HCT116 (cell line): ENCODE measurements at regions not wholly inside any gene's neighbourhood (a gene's known extent, or its start where the extent isn't known, plus 50 kb on each side); places are given as distances from the start of the nearest gene placed in this dataset.

ENCODE experiments used
- ATAC-seq: fragments of 200-7000 bp; cut with Tn5 transposase; 2 replicates; pipeline ENCODE4 v1.9.1; 2020; ENCODE audit warnings: mild to moderate bottlenecking, moderate library complexity
- BruUV-seq: library from RNA; stranded (reverse); fragments of 400-500 nt; replicated peaks from 2 replicates; lab custom pipeline; 2021; lab: Mats Ljungman, UMichigan
- CTCF ChIA-PET: fragments of 300-600 bp; sonication (Branson Sonifier 250); formaldehyde crosslinking; loops from one replicate; lab custom pipeline; 2021; ENCODE audit warnings: antibody characterized with exemption; lab: Charles Lee
- POLR2A ChIA-PET: fragments of 300-600, 350-600 bp; sonication (Branson Sonifier 250); formaldehyde crosslinking; loops from one replicate; lab custom pipeline; 2021; ENCODE audit warnings: antibody characterized with exemption; lab: Charles Lee
- RAD21 ChIA-PET, 2 experiments: fragments of 300-600 bp; sonication (Branson Sonifier 250); formaldehyde crosslinking; loops; one replicate each; lab custom pipeline; 2023; ENCODE audit warnings: low total read pairs in 2 of 2; ENCODE audit not compliant: uncharacterized antibody in 2 of 2, unreplicated experiment in 2 of 2, low non-redundant PET in 1 of 2; lab: Charles Lee
- DNase-seq: peaks from one replicate; pipeline ENCODE4 v3.0.0-alpha.2; 2010; ENCODE audit warnings: low read depth, low spot score
- H2AFZ ChIP-seq: fragments of 200-600 bp; shearing (Covaris generic), sonication (generic); 2 replicates; pipeline ENCODE4 v1.6.1; 2017; ENCODE audit warnings: low read depth, mixed run types, mixed read lengths, antibody characterized with exemption, low read length; ENCODE audit not compliant: poor library complexity, severe bottlenecking
- H3K27ac ChIP-seq: 2 replicates; pipeline ENCODE4 v1.5.1; 2012; ENCODE audit warnings: low read depth, low read length
- H3K27me3 ChIP-seq: fragments of 200-600 bp; sonication (generic); 2 replicates; pipeline ENCODE4 v1.6.1; 2016; ENCODE audit warnings: mixed run types, low read length, mixed read lengths; ENCODE audit not compliant: insufficient read depth
- H3K36me3 ChIP-seq, 2 experiments: fragments of 200-500 bp in 1 of 2; fragments of 200-600 bp in 1 of 2; sonication (Bioruptor generic) in 1 of 2; sonication (generic) in 1 of 2; 2 replicates each; pipeline versions ENCODE4 v1.5.1 to v1.6.1; 2014 to 2016; ENCODE audit warnings: low read length in 2 of 2, inconsistent platforms in 1 of 2, mixed read lengths in 1 of 2, mixed run types in 1 of 2; ENCODE audit not compliant: insufficient read depth in 2 of 2, control insufficient read depth in 1 of 2
- H3K4me1 ChIP-seq, 2 experiments: fragments of 200-600 bp in 1 of 2; sonication (generic) in 1 of 2; 2 replicates each; pipeline versions ENCODE4 v1.5.1 to v1.6.1; 2012 to 2017; ENCODE audit warnings: low read length in 2 of 2, inconsistent platforms in 1 of 2, mild to moderate bottlenecking in 1 of 2, mixed read lengths in 1 of 2, mixed run types in 1 of 2, moderate library complexity in 1 of 2; ENCODE audit not compliant: insufficient read depth in 2 of 2, control insufficient read depth in 1 of 2
- H3K4me2 ChIP-seq: fragments of 200-600 bp; sonication (generic); 2 replicates; pipeline ENCODE4 v1.6.1; 2017; ENCODE audit warnings: mixed run types, low read length, mixed read lengths
- H3K4me3 ChIP-seq, 2 experiments: fragments of 200-600 bp in 1 of 2; sonication (generic) in 1 of 2; replicated peaks in 1 of 2; 2 replicates each; pipeline ENCODE4 v1.5.1; 2011 to 2016; ENCODE audit warnings: low read length in 2 of 2, control low read depth in 1 of 2, low read depth in 1 of 2, mild to moderate bottlenecking in 1 of 2, mixed read lengths in 1 of 2, mixed run types in 1 of 2
- H3K79me2 ChIP-seq: fragments of 200-600 bp; sonication (generic); 2 replicates; pipeline ENCODE4 v1.6.1; 2017; ENCODE audit warnings: mild to moderate bottlenecking, mixed run types, low read length, moderate library complexity, mixed read lengths; ENCODE audit not compliant: insufficient read depth
- H3K9ac ChIP-seq: fragments of 200-600 bp; sonication (generic); 2 replicates; pipeline ENCODE4 v1.6.1; 2016; ENCODE audit warnings: low read length, mixed read lengths
- H3K9me2 ChIP-seq: fragments of 200-600 bp; sonication (generic), shearing (Covaris generic); 2 replicates; pipeline ENCODE4 v1.6.1; 2017; ENCODE audit warnings: mixed run types, mild to moderate bottlenecking, moderate library complexity; ENCODE audit not compliant: insufficient read depth
- H3K9me3 ChIP-seq, 2 experiments: fragments of 200-500 bp in 1 of 2; fragments of 200-600 bp in 1 of 2; sonication (Bioruptor generic) in 1 of 2; sonication (generic) in 1 of 2; 2 replicates each; pipeline ENCODE4 v1.6.1; 2014 to 2017; ENCODE audit warnings: low read length in 2 of 2, mixed read lengths in 2 of 2, inconsistent platforms in 1 of 2, low read depth in 1 of 2, mild to moderate bottlenecking in 1 of 2, mixed run types in 1 of 2, moderate library complexity in 1 of 2; ENCODE audit not compliant: control insufficient read depth in 1 of 2, insufficient read depth in 1 of 2
- H4K20me1 ChIP-seq: fragments of 200-600 bp; sonication (generic), shearing (Covaris generic); 2 replicates; pipeline ENCODE4 v1.6.1; 2017; ENCODE audit warnings: mixed run types, mild to moderate bottlenecking, moderate library complexity; ENCODE audit not compliant: insufficient read depth
- CEBPB ChIP-seq: IDR thresholded peaks from 2 replicates; pipeline ENCODE4 v1.6.1; 2012; ENCODE audit warnings: low read depth
- EGR1 ChIP-seq: IDR thresholded peaks from 2 replicates; pipeline ENCODE4 v1.6.1; 2012; ENCODE audit warnings: low read depth
- EZH2 ChIP-seq: fragments of 200-600 bp; sonication (generic); IDR thresholded peaks from 2 replicates; pipeline ENCODE4 v1.6.1; 2017; ENCODE audit warnings: antibody characterized with exemption, mixed run types
- POLR2A ChIP-seq: IDR thresholded peaks from 2 replicates; pipeline ENCODE4 v1.7.0; 2011; ENCODE audit warnings: borderline replicate concordance; ENCODE audit not compliant: insufficient read depth, insufficient read length; ENCODE audit errors: extremely low read depth
- POLR2AphosphoS5 ChIP-seq: IDR thresholded peaks from 2 replicates; pipeline ENCODE4 v1.6.1; 2011; ENCODE audit warnings: mild to moderate bottlenecking, low read depth, low read length, moderate library complexity
- RAD21 ChIP-seq: IDR thresholded peaks from 2 replicates; pipeline ENCODE4 v1.6.1; 2012; ENCODE audit warnings: low read depth, mild to moderate bottlenecking
- SIN3A ChIP-seq: IDR thresholded peaks from 2 replicates; pipeline ENCODE4 v1.6.1; 2012; ENCODE audit warnings: low read depth
- SP1 ChIP-seq: IDR thresholded peaks from 2 replicates; pipeline ENCODE4 v1.6.1; 2012; ENCODE audit warnings: low read depth
- SRF ChIP-seq: IDR thresholded peaks from 2 replicates; pipeline ENCODE4 v1.6.1; 2012; ENCODE audit warnings: low read depth
- intact Hi-C: fragments of 100-400 bp; cut with micrococcal nuclease; formaldehyde crosslinking; loops from 2 replicates; pipeline ENCODE4 v1.10.0; 2022
- TF ChIP-seq, protein P1 (sequence below): IDR thresholded peaks from 2 replicates; pipeline ENCODE4 v1.6.1; 2011; ENCODE audit warnings: mild to moderate bottlenecking, low read length, moderate library complexity; ENCODE audit not compliant: insufficient replicate concordance; ENCODE audit errors: extremely low read depth
- TF ChIP-seq, protein P2 (sequence below): IDR thresholded peaks from 2 replicates; pipeline ENCODE4 v1.6.1; 2012
- TF ChIP-seq, protein P3 (sequence below): IDR thresholded peaks from 2 replicates; pipeline ENCODE4 v1.6.1; 2012; ENCODE audit warnings: low read depth

DNA sequence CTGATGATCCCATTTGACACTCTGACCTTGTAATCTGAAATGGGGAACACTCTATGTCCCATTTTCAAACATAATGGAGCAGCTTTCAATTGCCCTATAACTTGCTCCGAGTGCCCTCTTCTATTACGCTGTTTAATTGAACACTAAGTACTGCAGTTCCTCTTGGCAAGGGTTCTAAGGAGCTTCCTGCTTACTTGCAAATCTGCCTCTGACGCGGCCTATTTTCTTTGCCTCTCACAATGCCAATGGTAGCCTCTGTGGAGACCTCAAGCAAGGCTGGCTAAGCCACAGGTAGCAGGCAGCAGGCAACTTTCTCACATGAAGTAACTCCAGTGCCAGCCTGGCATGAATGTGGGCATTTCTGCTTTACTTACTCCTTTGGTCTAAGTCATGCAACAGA lies 443.4 kb upstream of the TRPC7 start:
- BruUV-seq: no TSS peak
- DNase-seq (no peak), ATAC-seq (no peak)
- RAD21 ChIA-PET: no interaction called here
- H3K4me2 ChIP-seq: no peak overlapping the region
- POLR2A ChIA-PET: no interaction called here
- CTCF ChIA-PET: no interaction called here
- no peak overlapping the region for H2AFZ ChIP-seq
- no peaks in the 10 kb centered on the region for H3K36me3 ChIP-seq
- H3K9me2 ChIP-seq: no peaks in the 10 kb centered on the region
- intact Hi-C loops: loop anchor here (10.0 kb wide), 1 partner anchor 686 kb away; the partner anchor contains the start of gene SPOCK1
- no peak overlapping the region for H3K4me3 ChIP-seq
- no peaks in the 10 kb centered on the region for H3K79me2 ChIP-seq
- no peak overlapping the region for H3K9ac ChIP-seq
- no peaks in the 10 kb centered on the region for H3K9me3 ChIP-seq
- H3K27ac ChIP-seq: no peak overlapping the region
- H3K27me3 ChIP-seq: no peaks in the 10 kb centered on the region
- TF ChIP-seq, protein P1, sequence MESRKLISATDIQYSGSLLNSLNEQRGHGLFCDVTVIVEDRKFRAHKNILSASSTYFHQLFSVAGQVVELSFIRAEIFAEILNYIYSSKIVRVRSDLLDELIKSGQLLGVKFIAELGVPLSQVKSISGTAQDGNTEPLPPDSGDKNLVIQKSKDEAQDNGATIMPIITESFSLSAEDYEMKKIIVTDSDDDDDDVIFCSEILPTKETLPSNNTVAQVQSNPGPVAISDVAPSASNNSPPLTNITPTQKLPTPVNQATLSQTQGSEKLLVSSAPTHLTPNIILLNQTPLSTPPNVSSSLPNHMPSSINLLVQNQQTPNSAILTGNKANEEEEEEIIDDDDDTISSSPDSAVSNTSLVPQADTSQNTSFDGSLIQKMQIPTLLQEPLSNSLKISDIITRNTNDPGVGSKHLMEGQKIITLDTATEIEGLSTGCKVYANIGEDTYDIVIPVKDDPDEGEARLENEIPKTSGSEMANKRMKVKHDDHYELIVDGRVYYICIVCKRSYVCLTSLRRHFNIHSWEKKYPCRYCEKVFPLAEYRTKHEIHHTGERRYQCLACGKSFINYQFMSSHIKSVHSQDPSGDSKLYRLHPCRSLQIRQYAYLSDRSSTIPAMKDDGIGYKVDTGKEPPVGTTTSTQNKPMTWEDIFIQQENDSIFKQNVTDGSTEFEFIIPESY: no peak
- TF ChIP-seq CEBPB (no peak), SP1 (no peak), EZH2 (no peak), SIN3A (no peak), EGR1 (no peak), POLR2AphosphoS5 (no peak), SRF (no peak), POLR2A (no peak), RAD21 (no peak)
- TF ChIP-seq, protein P2, sequence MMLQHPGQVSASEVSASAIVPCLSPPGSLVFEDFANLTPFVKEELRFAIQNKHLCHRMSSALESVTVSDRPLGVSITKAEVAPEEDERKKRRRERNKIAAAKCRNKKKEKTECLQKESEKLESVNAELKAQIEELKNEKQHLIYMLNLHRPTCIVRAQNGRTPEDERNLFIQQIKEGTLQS: no peak
- TF ChIP-seq, protein P3, sequence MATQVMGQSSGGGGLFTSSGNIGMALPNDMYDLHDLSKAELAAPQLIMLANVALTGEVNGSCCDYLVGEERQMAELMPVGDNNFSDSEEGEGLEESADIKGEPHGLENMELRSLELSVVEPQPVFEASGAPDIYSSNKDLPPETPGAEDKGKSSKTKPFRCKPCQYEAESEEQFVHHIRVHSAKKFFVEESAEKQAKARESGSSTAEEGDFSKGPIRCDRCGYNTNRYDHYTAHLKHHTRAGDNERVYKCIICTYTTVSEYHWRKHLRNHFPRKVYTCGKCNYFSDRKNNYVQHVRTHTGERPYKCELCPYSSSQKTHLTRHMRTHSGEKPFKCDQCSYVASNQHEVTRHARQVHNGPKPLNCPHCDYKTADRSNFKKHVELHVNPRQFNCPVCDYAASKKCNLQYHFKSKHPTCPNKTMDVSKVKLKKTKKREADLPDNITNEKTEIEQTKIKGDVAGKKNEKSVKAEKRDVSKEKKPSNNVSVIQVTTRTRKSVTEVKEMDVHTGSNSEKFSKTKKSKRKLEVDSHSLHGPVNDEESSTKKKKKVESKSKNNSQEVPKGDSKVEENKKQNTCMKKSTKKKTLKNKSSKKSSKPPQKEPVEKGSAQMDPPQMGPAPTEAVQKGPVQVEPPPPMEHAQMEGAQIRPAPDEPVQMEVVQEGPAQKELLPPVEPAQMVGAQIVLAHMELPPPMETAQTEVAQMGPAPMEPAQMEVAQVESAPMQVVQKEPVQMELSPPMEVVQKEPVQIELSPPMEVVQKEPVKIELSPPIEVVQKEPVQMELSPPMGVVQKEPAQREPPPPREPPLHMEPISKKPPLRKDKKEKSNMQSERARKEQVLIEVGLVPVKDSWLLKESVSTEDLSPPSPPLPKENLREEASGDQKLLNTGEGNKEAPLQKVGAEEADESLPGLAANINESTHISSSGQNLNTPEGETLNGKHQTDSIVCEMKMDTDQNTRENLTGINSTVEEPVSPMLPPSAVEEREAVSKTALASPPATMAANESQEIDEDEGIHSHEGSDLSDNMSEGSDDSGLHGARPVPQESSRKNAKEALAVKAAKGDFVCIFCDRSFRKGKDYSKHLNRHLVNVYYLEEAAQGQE: no peak
- H4K20me1 ChIP-seq: no peaks in the 10 kb centered on the region
- H3K4me1 ChIP-seq: peaks cover 0 to 12% of the 10 kb centered on the region in 2 experiments; a peak in 2 of 4 replicates
